Activated T-cell treated with anti-CD3 and anti-CD28 coated beads for 1 hour (primary cell): ENCODE measurements at regions not wholly inside any gene's neighbourhood (a gene's known extent, or its start where the extent isn't known, plus 50 kb on each side); places are given as distances from the start of the nearest gene placed in this dataset.
"Not testable (repeated sequence)": the region's sequence is repeated elsewhere in the genome, so short reads cannot be mapped to it uniquely, and the experiment has no call there.

ENCODE experiments used
- DNase-seq: peaks from one replicate; pipeline ENCODE4 v3.0.0-alpha.2; 2020; ENCODE audit warnings: low read depth

DNA sequence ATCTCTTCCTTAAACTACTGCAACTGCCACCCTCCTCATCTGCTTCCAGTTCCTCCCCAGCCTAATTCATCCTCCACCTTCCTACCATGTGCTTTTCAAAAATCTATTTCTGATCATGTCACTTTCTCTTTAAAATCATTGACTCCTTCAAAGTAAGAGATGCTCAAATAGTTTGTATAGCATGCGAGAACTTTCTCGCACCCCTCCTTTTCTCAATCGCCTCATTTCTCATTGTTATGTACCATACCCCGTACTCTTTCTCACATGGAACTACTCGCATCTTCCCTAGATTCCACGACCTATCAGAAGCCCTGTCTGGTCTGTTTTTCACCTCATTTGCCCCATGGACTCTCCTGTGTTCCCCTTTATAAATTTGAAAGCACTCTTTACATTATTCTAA is 238.2 kb downstream of the NRIP1 start:
- DNase-seq, result no peak

GRCh38 chr21:14825514-14825974 is 239.3 kb downstream of the NRIP1 start:
- no peak for DNase-seq

GRCh38 chr21:14824126-14824525 is 240.7 kb downstream of the NRIP1 start:
- DNase-seq, result no peak

DNA sequence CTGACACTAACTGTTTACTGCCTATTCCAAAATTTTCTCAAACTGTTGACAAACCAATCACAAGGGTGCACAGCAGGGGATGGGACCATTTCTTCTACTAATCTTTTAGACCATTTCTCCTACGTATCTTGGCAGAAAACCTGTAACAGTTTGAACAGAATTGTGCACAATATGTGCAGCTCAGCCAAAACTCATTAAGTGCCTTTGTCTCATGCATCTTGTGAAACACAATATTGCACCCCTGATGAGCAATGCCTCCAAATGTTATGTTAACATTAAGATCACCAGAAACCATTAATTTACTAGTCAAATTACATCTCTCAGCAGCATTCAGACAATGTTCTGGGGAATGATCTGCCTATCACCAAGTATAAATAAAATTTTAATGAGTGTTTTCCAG is 247.5 kb downstream of the NRIP1 start:
- DNase-seq, result no peak

- DNase-seq, result no peak
Measured at GRCh38 chr21:14814991-14815390, 249.8 kb downstream of the NRIP1 start.

- no peak for DNase-seq
Measured at GRCh38 chr21:14814282-14814681, 250.5 kb downstream of the NRIP1 start.

- DNase-seq, result not testable (repeated sequence)
Measured at GRCh38 chr21:14804170-14804569, 258.1 kb upstream of the SAMSN1 start.

DNA sequence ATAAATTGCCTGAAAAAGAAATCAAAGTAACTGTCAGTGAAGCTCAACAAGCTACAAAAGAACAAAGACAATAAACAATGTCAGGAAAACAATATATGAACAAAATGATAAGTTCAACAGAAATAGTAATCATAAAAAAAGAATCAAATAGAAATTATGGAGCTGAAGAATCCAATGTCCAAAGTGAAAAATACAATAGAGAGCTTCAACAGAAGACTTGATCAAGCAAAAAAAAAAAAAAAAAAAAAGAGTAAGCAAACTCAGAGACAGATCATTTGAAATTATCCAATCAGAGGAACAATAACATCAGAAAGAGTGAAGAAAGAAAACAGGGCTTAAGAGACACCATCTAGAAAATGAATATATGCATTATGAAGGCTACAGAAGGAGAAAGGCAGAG is 251.4 kb upstream of the SAMSN1 start:
- DNase-seq, result no peak

GRCh38 chr21:14787312-14787711 is 241.2 kb upstream of the SAMSN1 start:
- DNase-seq, result no peak

GRCh38 chr21:14785679-14786078 is 239.6 kb upstream of the SAMSN1 start:
- no peak for DNase-seq

DNA sequence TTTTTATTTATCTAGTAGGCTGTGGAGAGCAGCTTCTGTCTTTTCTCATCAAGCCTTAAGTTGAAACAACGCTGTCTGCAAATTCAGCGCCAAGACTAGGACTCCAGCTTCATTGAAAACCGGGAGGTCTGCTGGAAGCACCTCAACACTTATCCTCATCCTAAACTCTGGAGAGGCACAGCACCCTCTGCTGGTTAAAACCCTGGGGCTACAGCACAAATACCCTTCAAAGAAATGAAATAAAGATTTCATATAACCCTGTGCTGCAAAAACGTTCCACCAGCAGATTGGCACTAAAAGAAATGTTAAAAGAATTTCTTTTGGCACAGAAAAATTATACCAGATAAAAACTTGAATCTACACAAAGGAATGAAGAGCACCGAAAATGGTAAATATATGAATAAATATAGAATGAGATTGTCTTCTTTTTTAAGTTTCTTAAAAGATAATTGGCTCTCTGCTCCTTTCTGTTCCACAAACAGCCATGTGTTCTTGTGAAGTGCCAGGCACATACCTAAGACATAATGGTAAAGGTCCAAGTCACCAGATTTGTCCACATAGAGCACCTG is 227.7 kb upstream of the SAMSN1 start:
- peak; percentile 32 for DNase-seq

GRCh38 chr21:14771593-14771992 is 225.5 kb upstream of the SAMSN1 start:
- DNase-seq, result no peak

DNA sequence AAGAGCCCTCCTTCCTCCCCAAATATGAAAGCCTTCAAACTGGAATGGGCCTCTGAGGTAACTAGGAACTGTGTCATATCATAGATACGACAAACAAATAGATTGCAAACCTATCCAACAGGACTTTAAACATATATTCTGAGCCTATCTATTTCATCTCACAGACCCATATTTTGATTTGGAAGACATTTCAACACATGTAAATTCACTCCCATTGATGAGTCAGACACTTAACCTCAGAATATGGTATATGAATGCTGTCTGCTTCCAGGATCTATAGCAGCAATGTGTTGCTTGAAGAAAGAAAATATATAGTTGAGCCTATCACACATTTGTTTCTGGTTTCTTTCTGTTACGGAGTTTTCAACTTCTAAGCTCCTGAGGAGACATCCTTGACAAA is 221.9 kb upstream of the SAMSN1 start:
- DNase-seq, result no peak

DNA sequence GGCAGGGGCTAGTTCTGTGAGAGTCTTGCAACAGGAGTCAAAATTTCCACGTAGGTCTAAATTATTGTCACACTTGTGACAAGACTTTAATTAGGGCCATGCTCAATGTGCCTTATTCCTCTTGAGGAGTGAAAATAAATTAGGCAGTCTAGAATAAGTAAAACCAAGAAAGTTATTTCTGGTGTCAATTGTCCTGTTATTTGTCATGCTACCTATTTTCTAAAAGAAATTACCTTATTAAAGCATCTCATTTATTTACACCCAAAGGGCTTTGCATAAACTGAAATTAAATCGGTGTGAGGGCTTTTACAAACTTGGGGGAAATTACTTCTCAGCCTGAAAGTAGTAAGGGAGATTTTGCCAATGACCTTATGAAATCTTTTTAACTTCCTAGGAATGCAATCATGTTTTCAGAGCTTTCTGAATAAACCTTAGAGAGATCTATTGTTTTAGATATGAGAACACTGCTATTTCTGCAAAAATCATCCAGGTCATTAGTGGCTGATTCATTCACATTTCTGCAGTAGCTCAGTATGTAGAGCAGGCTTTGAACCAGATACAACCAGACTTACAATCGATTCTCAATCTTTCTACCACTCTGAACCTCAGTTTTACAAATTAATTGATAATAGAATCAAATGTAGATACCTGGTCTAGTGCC is 221.2 kb upstream of the SAMSN1 start:
- DNase-seq, result no peak

GRCh38 chr21:14766241-14766640 is 220.1 kb upstream of the SAMSN1 start:
- no peak for DNase-seq

DNA sequence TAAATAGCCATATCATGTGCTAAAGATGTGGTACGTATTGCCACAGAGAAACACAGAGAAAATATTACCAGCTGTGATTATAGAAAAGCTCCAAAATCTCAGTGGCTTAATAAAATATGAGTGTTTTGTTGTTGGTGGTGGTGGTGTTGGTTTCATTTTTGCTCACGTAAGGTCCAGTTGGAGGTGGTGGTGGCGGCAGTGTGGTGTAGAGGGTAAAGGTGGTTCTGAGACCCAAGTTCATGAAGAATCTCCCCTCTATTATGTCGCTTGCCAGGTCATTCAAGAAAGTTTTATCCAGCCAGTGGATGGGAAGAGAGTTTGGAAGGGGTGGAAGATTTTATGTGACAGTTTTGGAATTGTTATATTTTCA is 217.6 kb upstream of the SAMSN1 start:
- DNase-seq, result no peak

- no peak for DNase-seq
Measured at GRCh38 chr21:14762734-14763694, 216.9 kb upstream of the SAMSN1 start.

GRCh38 chr21:14762327-14762726 is 216.2 kb upstream of the SAMSN1 start:
- DNase-seq, result no peak

GRCh38 chr21:14759285-14759684 is 213.2 kb upstream of the SAMSN1 start:
- no peak for DNase-seq

DNA sequence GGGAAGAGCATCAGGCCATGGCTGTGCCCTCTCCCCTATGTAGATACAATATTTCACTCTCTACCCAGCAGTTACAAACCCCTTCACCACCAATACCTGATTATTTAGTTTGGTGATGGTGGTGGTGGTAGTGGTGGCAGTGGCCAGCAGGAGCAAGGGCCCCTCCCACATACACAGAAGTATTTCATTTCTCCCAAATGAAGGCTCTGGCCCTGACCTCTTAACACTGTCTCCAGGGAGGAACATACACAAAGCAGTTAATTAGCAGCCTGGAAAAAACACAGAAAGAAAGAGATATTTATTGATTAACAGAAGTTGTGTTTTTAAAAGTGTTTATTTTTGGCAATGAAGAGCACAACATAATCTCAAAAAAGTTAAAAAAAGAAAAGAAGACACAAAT is 212.7 kb upstream of the SAMSN1 start:
- no peak for DNase-seq

- DNase-seq, result no peak
Measured at GRCh38 chr21:14757533-14758327, 211.6 kb upstream of the SAMSN1 start.

DNA sequence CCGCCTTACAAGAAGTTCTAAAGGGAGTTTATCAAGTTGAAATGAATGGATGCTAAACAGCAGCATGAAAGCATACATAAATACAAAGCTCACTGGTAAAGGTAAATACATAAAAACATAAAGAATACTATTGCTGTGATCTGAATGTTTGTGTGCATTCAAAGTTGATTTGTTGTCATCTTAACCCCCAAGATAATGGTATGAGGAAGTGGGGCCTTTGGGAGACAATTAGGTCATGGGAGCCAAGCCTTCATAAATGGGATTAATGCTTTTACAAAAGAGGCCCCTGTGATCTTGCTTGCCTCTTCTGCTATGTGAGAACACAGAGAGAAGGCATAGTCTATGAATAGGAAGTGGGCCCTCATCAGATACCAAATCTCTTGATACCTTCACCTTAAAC is 209.0 kb upstream of the SAMSN1 start:
- no peak for DNase-seq
